ENCODE measurements at regions not wholly inside any gene's neighbourhood (a gene's known extent, or its start where the extent isn't known, plus 50 kb on each side); places are given as distances from the start of the nearest gene placed in this dataset.

DNA sequence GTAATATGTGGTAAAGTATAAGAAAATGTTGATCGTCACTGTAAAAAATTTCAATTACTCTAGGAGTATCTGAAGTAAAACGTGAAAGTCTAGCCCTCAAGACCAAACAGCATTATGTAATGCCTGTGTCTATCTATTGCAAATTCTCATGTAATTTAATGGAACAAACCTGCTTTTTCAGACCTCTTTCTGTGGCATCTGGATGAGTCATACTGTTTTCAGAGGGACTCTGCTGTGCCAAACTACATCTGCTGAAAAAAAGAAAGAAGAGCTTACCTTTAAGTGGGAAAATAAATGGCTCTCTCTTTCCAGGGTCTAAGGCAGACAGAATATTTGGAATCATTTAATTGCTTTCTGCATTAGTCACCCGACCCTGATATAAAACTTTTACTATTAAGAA lies 89.8 kb upstream of the ARMCX2 start:
- in situ Hi-C loops (cut with MboI): no loop called here
- Histone ChIP-seq H3K9me3 (replicated peaks; ENCODE audit: control insufficient read depth, insufficient read depth, low read length) (no peaks in the 10 kb centered on the region; the same call in 2 of the 3 replicates), H3K27me3 (replicated peaks in 1 of 2; ENCODE audit: control insufficient read depth in 2 of 2, insufficient read depth in 2 of 2, low read length in 1 of 2) (no peaks in the 10 kb centered on the region), H3K4me3 (no peak overlapping the region), H3K4me1 (ENCODE audit: control insufficient read depth, insufficient read depth, low read length) (no peaks in the 10 kb centered on the region), H3K79me2 (ENCODE audit: control insufficient read depth, insufficient read depth, low read length) (no peaks in the 10 kb centered on the region), H3K27ac (ENCODE audit: control insufficient read depth, insufficient read depth) (no peak overlapping the region), H3K9ac (ENCODE audit: control insufficient read depth, insufficient read depth, low read length) (no peak overlapping the region), H3K36me3 (ENCODE audit: control insufficient read depth in 2 of 2, insufficient read depth in 2 of 2, low read length in 1 of 2) (no peaks in the 10 kb centered on the region), H4K20me1 (ENCODE audit: control insufficient read depth, insufficient read depth) (no peaks in the 10 kb centered on the region), H3K4me2 (ENCODE audit: control insufficient read depth, insufficient read depth) (no peak overlapping the region), H2AFZ (ENCODE audit: control insufficient read depth, low read depth, low read length) (no peak overlapping the region)
- ChIA-PET SMC1A (ENCODE audit: uncharacterized antibody, unreplicated experiment) (interaction anchor here (1.5 kb wide), 1 partner anchor 9 kb away, joined by 7 read pairs; no protein-coding TSS in a partner anchor), RAD21 (ENCODE audit: unreplicated experiment) (no interaction called here), POLR2A (no interaction called here), CTCF (interaction anchor here (1.0 kb wide), 1 partner anchor 9 kb away, joined by 5 read pairs; no protein-coding TSS in a partner anchor)
- DNase-seq (ENCODE audit: low read depth, low spot score) (no peak), FAIRE-seq (no peak), ATAC-seq (no peak)
- WGBS (ENCODE audit: insufficient coverage, insufficient replicate concordance, low lambda C conversion rate, missing lambda C conversion rate): 11% methylated on average over 3 of the region's 3 CpGs
- intact Hi-C loops (cut with micrococcal nuclease; ENCODE audit: unreplicated experiment): no loop called here
- no TSS peak for BruUV-seq (replicated peaks)
- TF ChIP-seq IRF4 (IDR thresholded peaks at IDR 0.05; ENCODE audit: low read depth, low read length) (no peak), EP300 (IDR thresholded peaks at IDR 0.05; ENCODE audit: borderline replicate concordance in 1 of 2, control insufficient read depth in 1 of 2, low read depth in 2 of 2, low read length in 2 of 2) (no peak), JUNB (IDR thresholded peaks at IDR 0.05) (no peak)

GRCh38 chrX:101745046-101745445 lies 85.4 kb upstream of the ARMCX2 start:
- H3K36me3 ChIP-seq (ENCODE audit: control insufficient read depth in 2 of 2, insufficient read depth in 2 of 2, low read length in 1 of 2): no peaks in the 10 kb centered on the region
- ChIA-PET CTCF (interaction anchor here (0.9 kb wide), 1 partner anchor 14 kb away, joined by 3 read pairs; no protein-coding TSS in a partner anchor), POLR2A (no interaction called here), RAD21 (ENCODE audit: unreplicated experiment) (no interaction called here), SMC1A (ENCODE audit: uncharacterized antibody, unreplicated experiment) (no interaction called here)
- H3K27ac ChIP-seq (ENCODE audit: control insufficient read depth, insufficient read depth): no peak overlapping the region
- no peak overlapping the region for H2AFZ ChIP-seq (ENCODE audit: control insufficient read depth, low read depth, low read length)
- no peak overlapping the region for H3K4me3 ChIP-seq
- no peak overlapping the region for H3K9ac ChIP-seq (ENCODE audit: control insufficient read depth, insufficient read depth, low read length)
- no TSS peak for BruUV-seq (replicated peaks)
- H3K27me3 ChIP-seq (replicated peaks in 1 of 2; ENCODE audit: control insufficient read depth in 2 of 2, insufficient read depth in 2 of 2, low read length in 1 of 2): no peaks in the 10 kb centered on the region
- no peaks in the 10 kb centered on the region for H3K9me3 ChIP-seq (replicated peaks; ENCODE audit: control insufficient read depth, insufficient read depth, low read length)
- intact Hi-C loops (cut with micrococcal nuclease; ENCODE audit: unreplicated experiment) (no loop called here), in situ Hi-C loops (cut with MboI) (no loop called here)
- H4K20me1 ChIP-seq (ENCODE audit: control insufficient read depth, insufficient read depth): no peaks in the 10 kb centered on the region
- H3K4me2 ChIP-seq (ENCODE audit: control insufficient read depth, insufficient read depth): no peak overlapping the region
- FAIRE-seq: no peak
- 23% methylated on average over 3 of the region's 3 CpGs for WGBS (ENCODE audit: insufficient coverage, insufficient replicate concordance, low lambda C conversion rate, missing lambda C conversion rate)
- DNase-seq (ENCODE audit: low read depth, low spot score): no peak
- H3K79me2 ChIP-seq (ENCODE audit: control insufficient read depth, insufficient read depth, low read length): no peaks in the 10 kb centered on the region
- no peaks in the 10 kb centered on the region for H3K4me1 ChIP-seq (ENCODE audit: control insufficient read depth, insufficient read depth, low read length)
- no peak for ATAC-seq
- TF ChIP-seq MTA3 (IDR thresholded peaks at IDR 0.05; ENCODE audit: borderline replicate concordance, low read length) (no peak), TARDBP (IDR thresholded peaks at IDR 0.05; ENCODE audit: borderline replicate concordance) (no peak), ZBTB11 (CRISPR knock-in tag; IDR thresholded peaks at IDR 0.05) (no peak), CHD1 (IDR thresholded peaks at IDR 0.05; ENCODE audit: low read depth, low read length) (no peak), SMAD1 (IDR thresholded peaks at IDR 0.05; ENCODE audit: low read depth, partially characterized antibody) (no peak), JUNB (IDR thresholded peaks at IDR 0.05) (no peak), POLR2AphosphoS2 (IDR thresholded peaks at IDR 0.05; ENCODE audit: low read depth, low read length) (no peak), KAT2A (conservative IDR thresholded peaks at IDR 0.05; ENCODE audit: control insufficient read depth, low read depth, low read length) (no peak)
- TF ChIP-seq, protein P1, sequence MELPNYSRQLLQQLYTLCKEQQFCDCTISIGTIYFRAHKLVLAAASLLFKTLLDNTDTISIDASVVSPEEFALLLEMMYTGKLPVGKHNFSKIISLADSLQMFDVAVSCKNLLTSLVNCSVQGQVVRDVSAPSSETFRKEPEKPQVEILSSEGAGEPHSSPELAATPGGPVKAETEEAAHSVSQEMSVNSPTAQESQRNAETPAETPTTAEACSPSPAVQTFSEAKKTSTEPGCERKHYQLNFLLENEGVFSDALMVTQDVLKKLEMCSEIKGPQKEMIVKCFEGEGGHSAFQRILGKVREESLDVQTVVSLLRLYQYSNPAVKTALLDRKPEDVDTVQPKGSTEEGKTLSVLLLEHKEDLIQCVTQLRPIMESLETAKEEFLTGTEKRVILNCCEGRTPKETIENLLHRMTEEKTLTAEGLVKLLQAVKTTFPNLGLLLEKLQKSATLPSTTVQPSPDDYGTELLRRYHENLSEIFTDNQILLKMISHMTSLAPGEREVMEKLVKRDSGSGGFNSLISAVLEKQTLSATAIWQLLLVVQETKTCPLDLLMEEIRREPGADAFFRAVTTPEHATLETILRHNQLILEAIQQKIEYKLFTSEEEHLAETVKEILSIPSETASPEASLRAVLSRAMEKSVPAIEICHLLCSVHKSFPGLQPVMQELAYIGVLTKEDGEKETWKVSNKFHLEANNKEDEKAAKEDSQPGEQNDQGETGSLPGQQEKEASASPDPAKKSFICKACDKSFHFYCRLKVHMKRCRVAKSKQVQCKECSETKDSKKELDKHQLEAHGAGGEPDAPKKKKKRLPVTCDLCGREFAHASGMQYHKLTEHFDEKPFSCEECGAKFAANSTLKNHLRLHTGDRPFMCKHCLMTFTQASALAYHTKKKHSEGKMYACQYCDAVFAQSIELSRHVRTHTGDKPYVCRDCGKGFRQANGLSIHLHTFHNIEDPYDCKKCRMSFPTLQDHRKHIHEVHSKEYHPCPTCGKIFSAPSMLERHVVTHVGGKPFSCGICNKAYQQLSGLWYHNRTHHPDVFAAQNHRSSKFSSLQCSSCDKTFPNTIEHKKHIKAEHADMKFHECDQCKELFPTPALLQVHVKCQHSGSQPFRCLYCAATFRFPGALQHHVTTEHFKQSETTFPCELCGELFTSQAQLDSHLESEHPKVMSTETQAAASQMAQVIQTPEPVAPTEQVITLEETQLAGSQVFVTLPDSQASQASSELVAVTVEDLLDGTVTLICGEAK (IDR thresholded peaks at IDR 0.05; ENCODE audit: borderline replicate concordance): no peak

All from GM12878 (cell line).